ENCODE measurements at regions not wholly inside any gene's neighbourhood (a gene's known extent, or its start where the extent isn't known, plus 50 kb on each side); places are given as distances from the start of the nearest gene placed in this dataset.

DNA sequence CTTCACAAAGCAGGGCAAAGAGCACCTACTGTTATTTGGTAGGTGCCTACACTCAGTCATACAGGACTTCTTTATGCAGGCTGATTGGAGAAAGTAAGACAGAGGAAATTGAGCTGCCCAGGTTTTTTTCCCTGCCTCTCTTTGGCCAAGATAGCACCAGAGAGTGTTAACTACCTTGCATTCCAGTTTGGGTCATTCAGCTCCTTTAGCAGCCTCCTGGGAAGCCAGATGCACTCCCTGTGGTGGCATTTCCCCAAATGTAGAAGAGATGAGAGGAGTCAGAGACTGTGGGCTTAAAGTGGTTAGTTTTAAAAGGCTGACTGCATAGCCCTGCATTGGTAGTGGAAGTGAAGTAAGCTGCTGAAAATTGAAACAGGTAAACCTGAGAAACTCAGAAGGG, 358.4 kb downstream of the BCKDHB start:
- Histone ChIP-seq H3K4me1 (ENCODE audit: control insufficient read depth, insufficient read depth, low read length) (no peaks in the 10 kb centered on the region), H3K36me3 (ENCODE audit: control insufficient read depth, insufficient read depth, low read length) (no peaks in the 10 kb centered on the region), H3K9me3 (ENCODE audit: control insufficient read depth, low read length) (no peaks in the 10 kb centered on the region), H3K4me3 (ENCODE audit: insufficient read depth, low read depth, low read length) (no peak overlapping the region), H3K27ac (ENCODE audit: insufficient read depth, low read depth, low read length, poor library complexity, severe bottlenecking) (no peak overlapping the region), H3K27me3 (ENCODE audit: control insufficient read depth, insufficient read depth, low read length, poor library complexity, severe bottlenecking) (no peaks in the 10 kb centered on the region)

DNA sequence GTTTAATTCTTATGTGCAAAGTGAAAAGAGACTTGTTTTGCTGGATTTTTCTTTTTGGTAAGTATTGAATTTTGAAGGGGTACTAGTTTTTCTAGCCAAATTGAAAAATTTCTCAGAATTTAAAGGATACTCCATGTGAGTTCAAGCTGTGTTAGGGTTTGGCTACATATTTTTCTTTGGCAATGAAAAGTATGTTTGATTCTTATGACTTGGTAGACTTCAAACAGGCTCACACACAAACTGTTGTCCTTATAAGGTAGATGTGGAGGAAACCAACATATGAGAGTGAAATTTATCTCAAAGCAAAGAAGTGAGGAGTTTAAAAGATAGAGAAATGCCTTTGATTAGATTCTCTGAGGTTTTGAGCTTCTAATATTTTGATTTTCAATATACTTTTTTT, 356.7 kb downstream of the BCKDHB start:
- Histone ChIP-seq H3K4me3 (ENCODE audit: insufficient read depth, low read depth, low read length) (no peak overlapping the region), H3K27me3 (ENCODE audit: control insufficient read depth, insufficient read depth, low read length, poor library complexity, severe bottlenecking) (no peaks in the 10 kb centered on the region), H3K9me3 (ENCODE audit: control insufficient read depth, low read length) (no peaks in the 10 kb centered on the region), H3K36me3 (ENCODE audit: control insufficient read depth, insufficient read depth, low read length) (no peaks in the 10 kb centered on the region), H3K4me1 (ENCODE audit: control insufficient read depth, insufficient read depth, low read length) (no peaks in the 10 kb centered on the region), H3K27ac (ENCODE audit: insufficient read depth, low read depth, low read length, poor library complexity, severe bottlenecking) (no peak overlapping the region)

DNA sequence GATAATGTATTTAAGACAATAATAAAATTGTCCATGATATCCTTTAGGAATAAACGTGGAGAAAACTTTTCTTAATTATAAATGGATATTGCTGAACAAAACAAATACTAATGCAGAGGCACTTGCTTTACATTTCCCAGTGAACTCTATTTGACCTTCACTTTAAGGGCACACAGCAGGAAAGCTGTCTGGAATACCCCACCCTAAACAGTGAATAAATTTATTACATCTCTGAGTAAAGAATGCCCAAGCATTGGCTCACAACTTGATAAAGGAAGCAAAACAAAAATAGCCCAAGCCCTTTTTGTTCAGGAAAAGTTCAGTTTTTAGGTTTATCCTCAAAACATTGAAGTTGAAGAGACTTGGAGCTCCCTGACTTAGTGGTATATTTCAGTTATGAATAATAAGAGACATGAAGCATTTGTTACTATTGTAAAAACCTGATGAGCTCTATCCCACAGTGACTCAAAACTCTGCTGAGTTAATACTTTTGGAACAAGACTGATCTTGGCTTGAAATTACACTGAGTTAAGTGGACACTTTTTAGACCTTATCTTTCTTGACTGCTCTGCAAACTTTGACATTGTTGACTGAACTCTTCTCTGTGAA, 353.9 kb downstream of the BCKDHB start:
- no peak overlapping the region for H3K27ac ChIP-seq (ENCODE audit: insufficient read depth, low read depth, low read length, poor library complexity, severe bottlenecking)
- no peaks in the 10 kb centered on the region for H3K4me1 ChIP-seq (ENCODE audit: control insufficient read depth, insufficient read depth, low read length)
- WGBS, 2 experiments, result no CpG with 5 or more reads among the region's 1 CpG
- no peaks in the 10 kb centered on the region for H3K36me3 ChIP-seq (ENCODE audit: control insufficient read depth, insufficient read depth, low read length)
- H3K4me3 ChIP-seq (ENCODE audit: insufficient read depth, low read depth, low read length), result no peak overlapping the region
- H3K9me3 ChIP-seq (ENCODE audit: control insufficient read depth, low read length), result no peaks in the 10 kb centered on the region
- no peaks in the 10 kb centered on the region for H3K27me3 ChIP-seq (ENCODE audit: control insufficient read depth, insufficient read depth, low read length, poor library complexity, severe bottlenecking)

DNA sequence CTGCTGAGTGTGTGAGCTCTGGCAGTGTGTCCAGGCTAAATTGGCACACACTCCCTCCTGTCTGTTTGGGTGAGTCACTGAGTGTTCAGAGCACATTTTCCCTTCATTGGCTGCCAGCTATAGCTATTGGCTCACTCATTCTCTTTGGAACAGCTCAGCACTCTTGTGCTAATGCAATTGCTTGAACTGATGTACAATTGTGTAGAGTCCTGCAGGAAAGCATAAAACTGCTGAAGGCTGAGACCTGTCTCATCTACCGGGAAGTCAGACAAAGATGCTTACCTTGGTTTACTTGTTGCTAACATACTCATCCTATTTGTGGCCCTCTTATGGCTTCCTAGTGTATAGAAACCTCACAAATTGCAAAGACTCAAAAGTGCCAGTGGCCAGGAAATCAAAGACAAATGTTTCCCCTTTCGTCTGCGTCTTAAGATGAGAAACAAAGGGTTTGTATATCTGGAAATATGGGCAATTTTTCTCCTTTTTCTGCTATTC, 351.0 kb downstream of the BCKDHB start:
- Histone ChIP-seq H3K4me1 (ENCODE audit: control insufficient read depth, insufficient read depth, low read length) (no peaks in the 10 kb centered on the region), H3K27me3 (ENCODE audit: control insufficient read depth, insufficient read depth, low read length, poor library complexity, severe bottlenecking) (no peaks in the 10 kb centered on the region), H3K9me3 (ENCODE audit: control insufficient read depth, low read length) (no peaks in the 10 kb centered on the region), H3K36me3 (ENCODE audit: control insufficient read depth, insufficient read depth, low read length) (no peaks in the 10 kb centered on the region), H3K4me3 (ENCODE audit: insufficient read depth, low read depth, low read length) (no peak overlapping the region), H3K27ac (ENCODE audit: insufficient read depth, low read depth, low read length, poor library complexity, severe bottlenecking) (no peak overlapping the region)
- WGBS, 2 experiments, result 92 to 97% methylated on average over 3 of the region's 3 CpGs

DNA sequence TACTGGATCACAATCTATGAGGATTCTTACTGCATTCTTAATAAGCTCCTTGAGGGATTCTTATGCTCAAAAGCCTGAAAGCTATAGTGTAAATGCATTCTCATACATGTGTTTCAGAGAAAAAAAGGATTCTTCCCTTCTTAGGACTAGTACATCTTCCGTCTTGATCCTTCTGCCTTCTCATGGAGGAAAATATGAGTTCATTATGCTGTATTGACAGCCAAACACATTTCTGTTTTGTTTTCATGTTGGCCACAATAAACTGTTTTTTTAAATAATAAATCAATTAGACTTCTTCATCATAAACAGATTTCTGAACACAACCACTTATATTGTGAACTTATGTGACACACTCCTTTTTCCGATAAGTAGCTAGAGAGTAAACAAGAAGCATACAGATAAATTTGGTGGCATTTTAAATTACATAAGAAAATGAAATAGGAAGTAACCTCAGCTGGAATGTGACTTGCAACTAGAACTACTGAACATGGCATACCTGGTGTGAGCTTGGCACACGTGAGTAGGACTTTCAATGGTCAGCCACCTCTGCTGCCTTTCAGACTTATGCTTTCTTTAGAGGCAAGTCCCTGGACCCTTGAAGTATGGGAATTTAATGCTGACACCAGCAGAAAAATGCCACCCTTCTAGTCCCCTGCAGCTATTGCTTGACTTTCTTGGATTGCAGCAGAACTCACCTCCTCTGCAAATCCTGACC, 350.4 kb downstream of the BCKDHB start:
- WGBS, 2 experiments, result 90 to 94% methylated on average over 2 to 3 of the region's 3 CpGs
- no peaks in the 10 kb centered on the region for H3K36me3 ChIP-seq (ENCODE audit: control insufficient read depth, insufficient read depth, low read length)
- H3K4me3 ChIP-seq (ENCODE audit: insufficient read depth, low read depth, low read length), result no peak overlapping the region
- no peaks in the 10 kb centered on the region for H3K9me3 ChIP-seq (ENCODE audit: control insufficient read depth, low read length)
- H3K4me1 ChIP-seq (ENCODE audit: control insufficient read depth, insufficient read depth, low read length), result no peaks in the 10 kb centered on the region
- no peaks in the 10 kb centered on the region for H3K27me3 ChIP-seq (ENCODE audit: control insufficient read depth, insufficient read depth, low read length, poor library complexity, severe bottlenecking)
- H3K27ac ChIP-seq (ENCODE audit: insufficient read depth, low read depth, low read length, poor library complexity, severe bottlenecking), result no peak overlapping the region

DNA sequence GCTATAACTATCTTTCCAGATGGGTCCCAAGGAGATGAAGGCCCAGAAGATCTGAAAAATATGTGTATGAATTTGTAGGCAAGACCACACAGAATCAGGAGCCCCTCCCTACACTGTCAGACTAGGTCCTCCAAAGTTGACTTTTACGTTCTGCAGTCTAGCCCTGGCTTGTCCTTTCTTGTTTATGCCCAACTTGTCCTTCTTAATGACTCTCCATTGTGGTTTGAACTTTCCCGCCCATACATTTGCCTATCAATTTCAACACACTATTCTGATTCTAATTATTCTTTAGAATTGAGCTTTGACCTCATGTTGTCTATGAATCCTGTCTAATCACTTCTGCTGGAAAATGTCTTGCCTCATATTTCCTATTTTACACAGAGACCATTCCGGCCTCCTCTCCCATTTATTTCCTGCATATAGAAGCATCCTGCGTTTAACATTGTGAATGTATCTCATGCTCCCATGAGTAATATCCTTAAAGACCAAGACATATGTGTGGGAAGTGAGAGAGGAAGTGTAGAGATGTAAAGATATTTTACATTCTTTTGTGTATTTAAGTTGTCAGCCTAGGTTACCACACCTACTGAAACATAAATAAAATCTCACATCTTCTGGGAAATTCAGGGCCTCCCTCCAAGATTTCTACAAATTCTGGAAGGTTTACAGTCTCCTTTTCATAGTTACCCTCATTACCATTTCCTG, 348.3 kb downstream of the BCKDHB start:
- Histone ChIP-seq H3K27ac (ENCODE audit: insufficient read depth, low read depth, low read length, poor library complexity, severe bottlenecking) (no peak overlapping the region), H3K27me3 (ENCODE audit: control insufficient read depth, insufficient read depth, low read length, poor library complexity, severe bottlenecking) (no peaks in the 10 kb centered on the region), H3K9me3 (ENCODE audit: control insufficient read depth, low read length) (no peaks in the 10 kb centered on the region), H3K4me3 (ENCODE audit: insufficient read depth, low read depth, low read length) (no peak overlapping the region), H3K4me1 (ENCODE audit: control insufficient read depth, insufficient read depth, low read length) (no peaks in the 10 kb centered on the region), H3K36me3 (ENCODE audit: control insufficient read depth, insufficient read depth, low read length) (no peaks in the 10 kb centered on the region)
- 89 to 94% methylated on average over 3 to 4 of the region's 4 CpGs for WGBS, 2 experiments

DNA sequence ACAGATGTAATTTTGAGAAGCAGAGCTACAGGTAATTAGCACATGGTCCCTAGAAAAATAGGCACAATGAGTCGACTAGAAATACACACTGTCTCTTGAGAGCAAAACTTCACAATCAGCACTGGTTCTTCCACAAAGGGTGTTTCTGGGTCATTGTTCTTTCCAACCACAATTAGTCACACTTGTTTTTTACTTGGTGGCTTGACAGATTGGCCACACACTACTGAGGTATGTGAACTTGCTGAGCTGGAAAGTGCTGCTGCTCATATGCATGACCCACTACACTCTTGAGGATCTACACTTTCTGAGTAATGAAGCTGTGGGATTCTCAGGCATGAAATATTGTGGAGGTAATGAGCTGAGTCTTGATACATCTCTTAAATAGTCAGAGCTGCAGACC, 347.7 kb downstream of the BCKDHB start:
- Histone ChIP-seq H3K4me3 (ENCODE audit: insufficient read depth, low read depth, low read length) (no peak overlapping the region), H3K27me3 (ENCODE audit: control insufficient read depth, insufficient read depth, low read length, poor library complexity, severe bottlenecking) (no peaks in the 10 kb centered on the region), H3K9me3 (ENCODE audit: control insufficient read depth, low read length) (no peaks in the 10 kb centered on the region), H3K27ac (ENCODE audit: insufficient read depth, low read depth, low read length, poor library complexity, severe bottlenecking) (no peak overlapping the region), H3K36me3 (ENCODE audit: control insufficient read depth, insufficient read depth, low read length) (no peaks in the 10 kb centered on the region), H3K4me1 (ENCODE audit: control insufficient read depth, insufficient read depth, low read length) (no peaks in the 10 kb centered on the region)
- WGBS, 2 experiments, result 90 to 100% methylated on average over 1 of the region's 1 CpG

DNA sequence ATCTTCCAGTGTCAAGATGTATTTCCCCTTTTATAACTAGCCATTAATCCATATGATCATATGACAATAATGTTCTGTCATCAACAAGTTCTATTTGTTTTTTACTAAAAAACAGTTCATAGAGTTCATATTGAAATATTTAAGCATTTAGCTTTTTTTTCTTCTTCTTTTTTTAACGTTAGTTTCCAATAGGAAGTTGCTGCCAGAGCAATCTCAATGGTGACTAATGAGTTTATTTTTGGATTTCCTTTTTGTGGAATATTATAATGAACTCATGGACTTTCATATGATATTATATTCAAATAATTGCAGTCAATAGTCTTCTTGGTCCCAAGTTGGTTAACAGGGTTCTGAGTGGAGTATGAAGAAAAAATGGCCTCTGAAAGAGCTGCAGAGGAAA, 343.3 kb downstream of the BCKDHB start:
- Histone ChIP-seq H3K27ac (ENCODE audit: insufficient read depth, low read depth, low read length, poor library complexity, severe bottlenecking) (no peak overlapping the region), H3K9me3 (ENCODE audit: control insufficient read depth, low read length) (no peaks in the 10 kb centered on the region), H3K36me3 (ENCODE audit: control insufficient read depth, insufficient read depth, low read length) (no peaks in the 10 kb centered on the region), H3K4me3 (ENCODE audit: insufficient read depth, low read depth, low read length) (no peak overlapping the region), H3K27me3 (ENCODE audit: control insufficient read depth, insufficient read depth, low read length, poor library complexity, severe bottlenecking) (no peaks in the 10 kb centered on the region), H3K4me1 (ENCODE audit: control insufficient read depth, insufficient read depth, low read length) (no peaks in the 10 kb centered on the region)
- WGBS, 2 experiments, result no CpG with 5 or more reads among the region's 1 CpG

DNA sequence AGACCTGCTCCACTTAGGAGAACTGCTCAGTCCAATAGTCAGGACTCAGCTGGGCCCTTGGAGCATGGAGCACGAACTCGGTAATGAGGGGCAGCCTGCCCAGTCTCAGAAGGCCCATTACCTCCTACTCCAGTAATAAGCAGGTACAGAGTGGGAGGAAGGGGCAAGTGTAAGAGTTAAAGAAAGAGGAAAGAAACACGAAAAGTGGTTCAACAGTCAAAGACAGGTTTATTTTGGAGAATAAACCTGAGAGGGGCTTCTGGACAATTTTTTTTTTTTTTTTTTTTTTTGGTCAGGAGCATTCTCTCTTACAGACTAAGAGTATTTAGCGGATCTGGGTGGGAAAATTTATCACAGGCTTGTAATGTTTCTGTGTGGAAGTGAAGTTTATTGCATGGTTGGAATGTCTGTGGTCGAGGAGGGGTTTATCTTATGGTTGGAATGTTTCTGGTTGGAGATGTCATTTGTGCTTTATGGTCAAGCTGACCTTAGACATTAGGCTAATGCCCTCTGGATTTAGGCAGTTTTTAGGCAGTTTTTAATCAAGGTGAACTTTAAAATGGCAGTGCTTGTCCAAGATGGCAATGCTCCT, 340.1 kb downstream of the BCKDHB start:
- no peaks in the 10 kb centered on the region for H3K36me3 ChIP-seq (ENCODE audit: control insufficient read depth, insufficient read depth, low read length)
- 98% methylated on average over 5 of the region's 5 CpGs for WGBS, 2 experiments
- H3K4me3 ChIP-seq (ENCODE audit: insufficient read depth, low read depth, low read length), result no peak overlapping the region
- H3K27ac ChIP-seq (ENCODE audit: insufficient read depth, low read depth, low read length, poor library complexity, severe bottlenecking), result no peak overlapping the region
- H3K9me3 ChIP-seq (ENCODE audit: control insufficient read depth, low read length), result no peaks in the 10 kb centered on the region
- no peaks in the 10 kb centered on the region for H3K27me3 ChIP-seq (ENCODE audit: control insufficient read depth, insufficient read depth, low read length, poor library complexity, severe bottlenecking)
- H3K4me1 ChIP-seq (ENCODE audit: control insufficient read depth, insufficient read depth, low read length), result no peaks in the 10 kb centered on the region

DNA sequence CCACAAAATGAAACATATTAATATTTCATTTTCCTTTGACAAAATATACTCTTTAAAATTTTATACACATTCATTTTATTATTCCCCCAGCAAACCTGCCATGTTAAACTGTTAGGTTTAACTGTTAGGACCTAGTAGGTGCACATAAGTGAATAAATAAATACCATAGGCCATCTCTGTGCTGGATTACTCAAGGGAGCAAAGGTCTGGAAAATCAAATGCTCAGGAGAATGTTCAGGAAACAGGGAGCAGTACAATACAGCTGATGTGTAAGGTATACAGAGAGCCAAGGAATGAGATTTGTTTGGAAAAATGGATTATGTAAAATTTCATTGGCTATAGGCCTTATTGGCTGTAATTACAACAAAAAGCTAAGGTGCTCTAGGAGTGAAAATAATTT, 339.3 kb downstream of the BCKDHB start:
- no peaks in the 10 kb centered on the region for H3K36me3 ChIP-seq (ENCODE audit: control insufficient read depth, insufficient read depth, low read length)
- no peaks in the 10 kb centered on the region for H3K4me1 ChIP-seq (ENCODE audit: control insufficient read depth, insufficient read depth, low read length)
- H3K27me3 ChIP-seq (ENCODE audit: control insufficient read depth, insufficient read depth, low read length, poor library complexity, severe bottlenecking), result no peaks in the 10 kb centered on the region
- no peak overlapping the region for H3K4me3 ChIP-seq (ENCODE audit: insufficient read depth, low read depth, low read length)
- H3K27ac ChIP-seq (ENCODE audit: insufficient read depth, low read depth, low read length, poor library complexity, severe bottlenecking), result no peak overlapping the region
- no peaks in the 10 kb centered on the region for H3K9me3 ChIP-seq (ENCODE audit: control insufficient read depth, low read length)
